HL-60/S4 treated with phorbol 12-myristate 13-acetate at 8.2 ng/mL for 4 days and 3 days (cell line): ENCODE measurements at regions not wholly inside any gene's neighbourhood (a gene's known extent, or its start where the extent isn't known, plus 50 kb on each side); places are given as distances from the start of the nearest gene placed in this dataset.

Source experiments
- in situ Hi-C: fragments of 300-500 bp; cut with MboI; formaldehyde crosslinking; loops from 2 replicates; pipeline ENCODE4 v1.15.0; 2022; ENCODE audit warnings: low sequenced_read_pairs

DNA sequence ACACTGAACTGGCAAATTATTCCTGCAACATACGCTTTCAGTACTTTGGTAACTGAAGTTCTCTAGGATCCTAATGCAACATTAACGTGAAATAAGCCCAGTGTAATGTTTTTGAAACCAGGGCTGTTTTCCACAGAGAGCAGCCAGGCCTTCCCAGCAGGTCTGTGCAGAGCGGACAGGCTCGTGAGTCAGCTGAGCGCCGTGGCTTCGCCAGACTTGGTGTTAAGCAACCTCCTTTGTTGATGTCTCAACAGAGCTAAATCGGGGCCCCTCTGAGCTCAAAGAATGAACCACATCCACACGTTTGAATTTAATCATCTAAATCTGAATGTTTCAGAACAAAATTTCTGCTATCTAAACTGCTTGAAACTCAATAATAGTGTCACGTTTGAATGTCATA is 181.8 kb upstream of the FMN2 start:
- in situ Hi-C loops, result no loop called here

DNA sequence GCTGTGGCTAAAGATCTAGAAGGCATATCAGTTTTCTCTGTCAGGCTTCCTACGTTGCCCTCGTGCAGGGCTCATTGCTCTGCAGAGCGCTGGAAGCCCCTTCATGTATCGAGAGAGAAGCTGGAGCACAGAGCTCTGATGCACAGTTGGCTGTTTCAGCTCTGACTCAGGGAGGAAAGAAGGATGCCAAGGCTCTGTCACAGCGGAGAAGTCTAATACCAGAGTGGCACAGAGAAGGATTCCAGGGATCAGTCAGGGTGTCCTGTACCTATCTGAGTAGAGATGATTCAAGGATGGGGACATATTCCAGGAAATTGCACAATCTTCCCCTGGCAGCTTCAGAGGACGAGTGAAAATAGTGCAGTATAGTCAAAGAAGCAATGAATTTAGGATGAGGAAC is 179.2 kb upstream of the FMN2 start:
- in situ Hi-C loops, result no loop called here

DNA sequence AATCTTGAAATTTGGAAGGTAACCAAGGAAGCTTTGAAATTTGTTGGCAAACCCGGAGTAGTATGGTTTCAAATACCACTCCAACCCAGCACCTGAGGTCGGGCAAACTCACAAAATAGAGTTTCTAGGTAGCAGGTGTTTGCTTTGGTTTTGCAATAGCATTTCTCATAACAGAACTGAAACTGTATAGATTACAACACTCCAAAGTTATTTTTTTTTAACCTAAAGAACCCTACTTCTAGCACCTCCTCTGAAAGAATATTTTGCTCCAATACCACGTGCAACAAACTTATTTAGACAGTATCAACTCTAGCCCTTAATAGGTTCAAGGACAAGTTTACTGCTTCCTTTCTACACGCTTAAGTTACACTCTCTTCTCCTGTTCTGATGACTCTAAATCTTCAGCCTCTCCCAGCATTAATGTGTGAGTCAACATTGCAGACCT is 178.5 kb upstream of the FMN2 start:
- in situ Hi-C loops, result no loop called here

DNA sequence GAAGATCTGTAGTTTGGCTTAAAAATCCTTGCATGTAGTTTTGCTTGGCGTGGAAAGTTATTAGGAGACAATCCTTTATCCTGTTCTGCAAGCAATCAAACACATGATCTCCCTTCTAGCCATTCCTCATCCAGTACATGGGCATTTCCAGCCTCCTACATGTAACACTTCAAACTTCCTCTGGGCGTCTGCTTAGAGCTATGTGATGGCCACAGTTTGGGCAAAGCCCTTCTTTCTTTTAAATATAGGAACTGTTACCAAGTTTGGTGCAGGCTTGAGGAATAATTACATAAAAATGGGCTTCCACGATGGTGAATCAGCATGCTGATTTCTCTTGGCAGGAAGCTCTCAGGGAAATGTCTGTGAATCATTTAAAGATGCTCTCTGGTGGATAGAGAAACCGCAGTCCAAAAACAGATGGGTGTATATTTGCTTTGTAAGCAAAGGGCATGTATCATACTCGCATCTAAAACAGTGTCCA is 176.9 kb upstream of the FMN2 start:
- in situ Hi-C loops, result no loop called here

DNA sequence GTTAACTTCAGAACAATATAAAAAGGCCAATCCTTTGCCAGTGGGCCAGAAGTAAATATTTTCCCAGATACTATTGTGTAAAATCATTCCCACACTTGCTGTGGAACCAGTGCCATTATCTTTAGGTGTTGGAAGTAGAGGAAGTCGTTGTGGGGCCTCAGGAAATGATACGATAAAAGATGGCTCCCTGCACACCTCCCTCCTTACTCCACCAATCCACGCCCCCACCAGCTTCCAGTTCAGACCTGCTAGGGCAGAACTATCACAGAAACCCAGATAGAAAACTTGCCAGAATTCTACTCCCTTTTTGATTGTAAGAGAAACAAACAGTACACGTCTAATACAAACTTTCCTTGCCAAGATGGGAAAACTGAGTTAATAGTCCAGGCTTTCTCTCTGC is 173.0 kb upstream of the FMN2 start:
- in situ Hi-C loops, result no loop called here

DNA sequence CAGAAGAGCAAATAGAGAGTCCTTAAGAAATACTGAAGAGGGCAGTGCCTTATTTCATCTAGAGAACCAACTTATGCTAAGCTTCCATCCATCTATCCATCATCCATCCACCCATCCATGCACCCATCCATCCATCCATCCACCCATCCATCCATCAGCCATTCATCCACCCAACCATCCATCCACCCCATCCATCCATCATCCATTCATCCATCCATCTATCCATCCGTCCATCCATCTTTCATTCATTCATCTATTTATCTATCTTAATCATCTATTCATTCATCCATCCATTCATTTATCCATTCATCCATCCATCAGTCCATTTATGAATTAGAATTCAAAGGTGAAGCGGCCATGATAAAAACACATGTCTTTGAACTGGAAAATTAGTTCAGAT is 171.5 kb upstream of the FMN2 start:
- in situ Hi-C loops, result no loop called here

DNA sequence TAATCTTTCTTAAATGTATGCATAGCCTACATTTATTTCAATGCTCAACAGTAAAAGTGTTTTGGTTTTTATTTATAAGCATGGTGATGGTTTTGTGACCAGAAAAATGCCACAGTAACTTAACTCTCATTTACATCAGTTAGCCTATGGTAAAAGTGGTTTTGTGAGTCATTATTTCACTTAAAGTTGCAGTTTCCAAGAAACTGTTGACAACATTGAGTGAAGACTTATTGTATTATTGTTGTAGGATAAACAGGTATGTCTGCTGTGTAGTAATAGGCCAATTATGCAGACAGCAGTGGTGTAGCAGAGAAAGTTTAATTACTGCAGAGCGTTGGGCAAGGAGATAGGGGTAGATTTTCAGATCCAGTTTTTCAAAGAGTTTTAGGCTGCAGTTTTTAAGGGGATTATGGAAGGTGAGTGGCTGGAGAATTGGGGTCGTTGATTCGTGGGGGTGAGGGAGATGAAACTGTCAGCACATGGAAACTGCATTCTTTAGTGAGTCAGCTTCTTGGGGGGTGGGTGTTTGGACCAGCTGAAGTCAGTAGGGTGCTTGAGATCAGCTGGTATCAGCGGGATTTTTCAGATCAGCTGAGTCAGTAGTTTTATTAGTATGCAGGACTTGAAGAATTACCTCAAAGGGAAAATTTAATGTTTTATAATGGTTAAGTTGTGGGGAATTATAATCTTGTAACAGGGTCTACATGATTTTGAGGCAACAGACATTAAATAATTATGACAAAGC is 168.7 kb upstream of the FMN2 start:
- in situ Hi-C loops, result no loop called here

DNA sequence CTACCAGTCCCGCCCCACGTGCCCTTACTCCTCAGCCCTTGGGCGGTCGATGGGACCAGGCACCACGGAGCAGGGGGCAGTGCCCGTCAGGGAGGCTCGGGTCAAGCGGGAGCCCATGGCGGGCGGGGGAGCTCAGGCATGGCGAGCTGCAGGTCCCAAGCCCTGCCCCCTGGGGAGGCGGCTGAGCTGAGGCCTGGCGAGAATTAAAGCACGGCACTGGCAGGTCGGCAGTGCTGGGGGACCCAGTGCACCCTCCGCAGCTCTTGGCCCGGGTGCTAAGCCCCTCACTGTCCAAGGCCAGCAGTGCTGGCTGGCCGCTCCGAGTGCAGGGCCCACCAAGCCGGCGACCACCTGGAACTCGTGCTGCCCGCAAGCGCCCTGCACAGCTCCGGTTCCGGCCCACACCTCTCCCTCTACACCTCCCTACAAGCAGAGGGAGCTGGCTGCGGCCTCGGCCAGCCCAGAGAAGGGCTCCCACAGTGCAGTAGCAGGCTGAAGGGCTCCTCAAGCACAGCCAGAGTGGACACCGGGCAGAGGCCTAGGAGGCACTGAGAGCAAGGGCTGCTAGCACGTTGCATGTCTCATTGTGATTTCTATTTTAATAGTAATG is 166.8 kb upstream of the FMN2 start:
- in situ Hi-C loops, result no loop called here

DNA sequence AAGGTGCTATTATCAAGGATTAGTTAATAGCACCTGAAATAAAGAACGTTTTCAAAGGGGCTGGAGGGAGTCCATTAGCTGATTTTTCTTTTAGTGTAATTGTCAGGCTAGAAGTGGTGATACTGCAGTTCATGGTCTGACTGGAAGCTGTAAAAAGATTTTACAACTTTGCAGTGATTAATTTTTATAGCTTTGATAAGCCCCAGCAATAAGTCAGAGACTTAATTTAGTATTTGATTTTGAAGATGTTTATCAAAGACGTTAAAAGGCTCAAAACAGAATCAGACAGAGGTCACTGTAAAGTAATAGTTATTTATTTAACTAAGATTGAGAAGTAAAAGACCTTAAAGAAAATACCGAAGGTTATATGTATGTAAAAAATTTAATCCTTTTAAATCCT is 165.5 kb upstream of the FMN2 start:
- in situ Hi-C loops, result no loop called here

DNA sequence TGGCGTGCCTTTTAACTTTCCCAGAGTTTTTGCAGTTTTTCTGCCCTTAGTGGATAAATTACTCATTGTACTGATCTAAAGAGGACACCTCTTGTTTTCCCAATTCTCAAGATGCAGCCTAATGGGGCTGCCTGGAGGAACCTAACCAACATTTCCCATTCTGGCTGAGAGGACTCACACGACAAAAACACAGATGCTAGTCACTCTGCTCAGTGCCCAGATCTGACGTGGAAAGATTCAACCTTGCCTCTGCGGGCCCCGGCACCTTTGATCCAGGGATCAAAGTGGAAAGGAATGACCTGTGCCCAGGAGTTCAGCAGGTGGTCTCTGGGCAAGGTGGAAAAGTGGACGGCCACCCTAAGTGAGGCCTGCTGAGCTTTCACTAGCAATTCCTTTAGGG is 162.4 kb upstream of the FMN2 start:
- in situ Hi-C loops, result no loop called here

DNA sequence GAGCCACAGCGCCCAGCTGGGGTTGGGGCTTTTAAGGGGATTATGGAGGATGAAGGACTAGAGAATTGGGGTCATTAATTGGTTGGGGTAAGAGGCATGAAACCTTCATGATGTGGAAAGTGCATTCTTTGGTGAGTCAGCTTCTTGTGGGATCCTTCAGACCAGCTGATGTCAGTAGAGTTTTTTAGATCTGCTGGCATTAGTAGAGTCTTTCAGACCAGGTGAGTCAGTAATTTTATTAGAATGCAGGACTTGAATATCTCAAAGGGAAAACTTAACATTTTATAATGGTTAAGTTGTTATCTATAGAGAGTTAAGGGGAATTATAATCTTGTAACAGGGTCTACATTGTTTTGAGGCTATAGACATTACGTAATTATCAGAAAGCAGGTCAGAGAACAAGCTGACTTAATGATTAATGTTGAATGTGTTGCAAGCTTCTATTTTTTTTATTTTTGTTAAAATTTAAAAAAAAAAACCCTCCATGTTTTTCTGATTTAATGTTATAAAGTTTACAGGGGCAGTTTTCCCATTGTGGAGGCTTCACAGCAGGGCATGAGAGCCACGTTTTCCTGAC is 160.9 kb upstream of the FMN2 start:
- in situ Hi-C loops, result no loop called here

DNA sequence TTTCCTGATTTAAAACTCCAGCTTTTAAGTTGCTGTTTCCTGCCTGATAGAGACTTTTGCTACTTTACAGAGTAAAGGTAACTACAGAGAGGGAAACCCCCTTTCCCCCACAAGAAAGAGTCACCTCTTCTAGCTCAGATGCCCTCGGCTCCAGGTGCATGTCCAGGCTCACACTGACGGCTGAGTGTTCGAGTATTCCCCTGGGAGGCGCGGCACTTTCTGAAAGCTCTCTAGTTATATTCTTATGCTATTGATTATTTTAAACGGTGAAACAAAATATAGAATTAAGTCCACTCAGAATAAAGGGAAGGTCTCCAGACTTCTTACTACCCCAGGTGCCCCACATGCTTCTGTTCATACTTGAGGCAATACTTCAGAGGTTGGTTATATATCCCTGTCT is 160.3 kb upstream of the FMN2 start:
- in situ Hi-C loops, result no loop called here

DNA sequence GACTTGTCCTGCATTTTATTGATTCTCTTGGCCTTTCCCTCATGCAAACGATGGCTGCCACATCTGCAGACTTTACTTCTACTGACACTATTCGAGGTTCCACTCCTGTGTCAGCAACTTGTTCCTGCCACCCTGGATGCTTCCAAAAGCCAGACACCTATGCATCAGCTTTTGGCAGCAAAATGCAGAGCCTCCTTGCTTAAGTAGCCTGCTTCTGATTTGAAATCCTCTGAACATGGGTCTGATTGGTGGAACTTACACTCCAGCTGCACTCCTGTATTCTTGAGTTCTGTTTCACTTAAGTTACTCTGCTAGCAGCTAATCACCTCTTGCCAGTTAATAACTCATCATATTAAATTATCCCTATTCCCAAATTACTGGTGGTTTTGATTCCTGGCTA is 152.1 kb upstream of the FMN2 start:
- in situ Hi-C loops, result no loop called here

DNA sequence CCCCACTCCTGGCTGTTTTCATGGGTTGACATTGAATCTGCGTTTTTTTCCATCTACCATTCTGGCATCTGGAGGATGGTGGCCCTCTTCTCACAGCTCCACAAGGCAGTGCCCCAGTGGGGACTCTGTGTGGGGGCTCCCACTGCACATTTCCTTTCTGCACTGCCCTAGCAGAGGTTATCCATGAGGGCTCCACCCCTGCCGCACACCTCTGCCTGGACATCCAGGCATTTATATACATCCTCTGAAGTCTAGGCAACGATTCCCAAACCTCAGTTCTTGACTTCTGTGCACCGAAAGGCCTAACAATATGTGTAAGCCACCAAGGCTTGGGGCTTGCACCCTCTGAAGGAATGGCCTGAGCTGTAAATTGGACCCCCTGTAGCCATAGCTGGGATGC is 147.9 kb upstream of the FMN2 start:
- in situ Hi-C loops, result no loop called here

DNA sequence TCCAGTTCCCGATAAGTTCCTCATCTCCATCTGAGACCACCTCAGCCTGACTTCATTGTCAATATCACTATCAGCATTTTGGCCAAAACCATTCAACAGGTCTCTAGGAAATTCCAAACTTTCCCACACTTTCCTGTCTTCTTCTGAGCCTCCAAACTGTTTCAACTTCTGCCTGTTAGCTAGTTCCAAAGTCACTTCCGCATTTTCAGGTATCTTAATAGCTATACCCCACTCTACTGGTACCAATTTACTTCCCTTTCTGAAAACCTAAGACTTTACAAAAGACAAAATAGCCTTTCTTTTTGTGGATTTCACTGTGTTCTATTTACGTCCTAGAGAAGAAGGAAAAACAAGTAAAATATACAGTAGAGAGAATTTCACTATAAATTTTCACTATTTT is 147.0 kb upstream of the FMN2 start:
- in situ Hi-C loops, result no loop called here

DNA sequence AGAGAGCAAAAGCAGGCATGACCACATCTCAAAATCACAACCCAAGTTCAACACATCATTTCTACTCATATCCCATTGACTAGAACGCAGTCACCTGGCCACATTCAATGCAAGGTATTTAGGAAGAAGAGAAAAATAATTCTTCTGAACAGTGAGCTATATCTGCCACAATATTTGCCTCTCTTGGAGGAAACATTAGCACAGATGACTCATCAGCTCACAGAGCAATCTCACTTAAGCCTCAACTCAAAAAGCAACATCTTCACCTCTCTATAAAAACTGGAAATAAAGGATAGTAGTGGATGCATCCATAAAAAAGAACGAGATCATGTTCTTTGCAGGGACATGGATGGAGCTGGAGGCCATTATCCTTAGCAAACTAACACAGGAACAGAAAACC is 143.9 kb upstream of the FMN2 start:
- in situ Hi-C loops, result no loop called here

DNA sequence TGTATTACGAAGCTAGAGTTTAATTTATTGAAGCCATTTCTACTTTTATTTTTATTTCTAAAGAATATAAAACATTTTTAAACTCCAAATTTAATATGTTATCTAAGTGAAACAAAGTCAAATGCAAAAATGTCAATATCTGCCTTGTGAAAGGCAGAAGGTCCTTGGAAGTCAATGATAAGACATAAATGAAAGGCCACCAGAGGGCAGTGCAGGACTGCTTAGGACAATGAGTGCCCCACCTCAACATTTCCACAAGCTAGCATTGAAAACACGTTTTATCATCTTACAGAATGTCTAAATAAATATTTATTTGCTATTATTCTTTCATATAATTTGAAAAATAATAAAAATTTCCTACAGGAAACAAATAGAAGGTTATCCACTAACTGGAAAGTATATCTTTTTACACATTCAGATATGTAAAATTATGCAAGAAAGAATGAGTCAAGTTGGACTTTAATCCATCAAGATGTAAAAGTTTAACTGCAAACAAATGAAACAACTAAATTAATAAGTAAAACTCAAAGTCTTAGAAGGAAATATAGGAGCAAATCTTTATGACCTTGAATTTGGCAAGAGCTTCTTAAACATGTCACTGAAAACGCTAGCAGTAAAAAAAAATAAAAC is 140.1 kb upstream of the FMN2 start:
- in situ Hi-C loops, result no loop called here

DNA sequence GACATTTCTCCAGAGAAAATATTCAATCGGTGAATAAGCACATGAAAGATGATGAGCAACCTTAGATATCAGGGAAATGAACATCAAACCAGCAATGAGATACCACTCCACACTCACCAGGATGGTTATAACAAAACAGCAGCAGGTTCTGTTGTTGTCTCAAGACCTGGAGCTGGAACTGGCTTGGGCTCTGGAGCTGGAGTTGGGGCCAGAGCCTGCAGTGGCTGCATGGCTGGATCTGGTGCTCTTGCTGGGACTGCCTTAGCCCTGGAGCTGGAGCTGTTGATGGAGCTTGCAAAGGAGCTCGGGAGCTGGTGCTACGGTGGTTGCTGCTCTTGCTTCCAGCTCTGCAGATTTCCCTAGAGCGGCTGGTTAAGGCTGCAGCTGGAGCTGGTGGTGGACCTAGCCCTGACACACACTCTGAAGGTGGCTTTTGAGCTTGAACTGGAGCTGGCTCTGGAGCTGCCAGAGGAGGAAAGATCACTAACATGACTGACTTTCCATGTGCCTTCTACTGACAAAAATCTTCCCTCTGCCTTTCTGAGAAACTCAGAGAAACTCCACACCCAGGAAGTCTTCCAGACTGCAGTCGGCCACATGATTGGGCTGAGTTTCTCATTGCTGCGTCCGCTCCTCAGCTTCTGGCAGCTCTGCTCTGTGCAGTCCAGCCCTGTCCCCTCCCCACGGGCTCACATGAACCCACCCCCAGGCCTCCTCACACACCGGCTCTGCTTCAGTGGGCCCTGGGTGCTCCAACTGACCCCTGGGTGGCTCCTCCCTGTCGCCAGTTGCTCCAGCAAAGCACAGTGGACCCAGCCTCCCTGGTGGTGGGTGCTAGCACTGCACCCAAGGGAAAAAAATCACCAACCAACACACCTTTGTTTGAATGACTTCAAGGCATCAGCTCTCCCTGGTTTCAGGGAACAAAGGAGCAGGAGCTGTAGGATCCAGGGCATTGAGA is 139.1 kb upstream of the FMN2 start:
- in situ Hi-C loops, result no loop called here

DNA sequence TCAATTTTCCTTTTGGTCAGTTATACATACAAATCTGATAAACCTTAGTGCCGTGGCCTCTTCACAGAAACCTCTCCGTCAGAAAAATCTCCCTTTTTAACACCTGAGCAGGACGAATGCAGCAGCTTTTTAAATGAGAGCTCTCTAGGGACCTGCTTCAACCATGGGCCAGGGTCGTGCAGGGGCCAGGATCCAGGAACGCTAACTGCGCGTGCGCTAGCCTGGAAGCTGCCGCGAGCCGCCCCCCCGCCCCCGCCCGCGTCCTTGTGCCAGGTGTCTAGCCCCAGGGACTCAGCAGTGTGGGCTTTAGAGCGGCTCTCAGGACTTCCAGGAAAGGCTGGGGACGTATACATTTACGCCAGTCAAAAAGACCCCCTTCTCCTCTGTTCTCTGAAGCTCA is 136.8 kb upstream of the FMN2 start:
- in situ Hi-C loops, result no loop called here

DNA sequence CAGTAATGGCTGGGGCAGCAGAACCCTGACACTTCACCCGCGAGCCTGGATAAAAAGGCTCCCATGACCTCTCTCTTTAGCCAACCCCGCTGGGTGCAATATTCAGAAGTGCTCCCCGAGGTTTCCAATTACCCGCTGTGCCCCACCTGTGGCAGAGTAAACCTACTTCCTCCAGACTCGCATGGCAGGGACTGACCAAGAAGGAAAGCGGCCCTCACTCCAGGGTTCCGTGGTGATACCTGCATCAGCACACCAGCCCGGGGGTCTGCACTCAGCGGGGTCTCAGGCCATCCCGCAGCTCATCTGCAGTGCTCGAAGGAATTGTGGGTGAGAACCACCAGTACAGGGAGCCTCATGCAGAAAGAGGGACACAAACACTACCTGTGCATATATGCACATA is 136.3 kb upstream of the FMN2 start:
- in situ Hi-C loops, result no loop called here

DNA sequence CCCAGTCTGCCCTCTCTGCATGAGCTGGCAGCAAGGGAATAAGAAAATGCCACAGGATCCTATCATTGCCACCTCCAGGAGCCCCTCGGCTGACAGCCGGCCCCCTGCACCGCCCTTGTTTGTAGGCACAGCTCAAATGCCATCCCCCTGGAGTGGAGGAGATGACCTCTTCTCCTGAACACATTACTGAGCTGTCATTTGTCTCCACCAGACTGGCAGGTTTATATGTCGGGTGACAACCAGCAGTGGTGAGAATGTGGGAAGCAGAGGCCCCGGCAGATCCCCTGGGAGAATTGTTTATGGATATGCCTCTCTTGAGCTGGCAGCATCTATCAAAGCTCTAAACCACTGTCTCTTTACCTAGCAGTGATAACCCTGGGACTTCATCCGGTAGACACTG is 135.4 kb upstream of the FMN2 start:
- in situ Hi-C loops, result no loop called here
